ENCODE measurements at regions not wholly inside any gene's neighbourhood (a gene's known extent, or its start where the extent isn't known, plus 50 kb on each side); places are given as distances from the start of the nearest gene placed in this dataset.
"Not testable (repeated sequence)": the region's sequence is repeated elsewhere in the genome, so short reads cannot be mapped to it uniquely, and the experiment has no call there.

DNA sequence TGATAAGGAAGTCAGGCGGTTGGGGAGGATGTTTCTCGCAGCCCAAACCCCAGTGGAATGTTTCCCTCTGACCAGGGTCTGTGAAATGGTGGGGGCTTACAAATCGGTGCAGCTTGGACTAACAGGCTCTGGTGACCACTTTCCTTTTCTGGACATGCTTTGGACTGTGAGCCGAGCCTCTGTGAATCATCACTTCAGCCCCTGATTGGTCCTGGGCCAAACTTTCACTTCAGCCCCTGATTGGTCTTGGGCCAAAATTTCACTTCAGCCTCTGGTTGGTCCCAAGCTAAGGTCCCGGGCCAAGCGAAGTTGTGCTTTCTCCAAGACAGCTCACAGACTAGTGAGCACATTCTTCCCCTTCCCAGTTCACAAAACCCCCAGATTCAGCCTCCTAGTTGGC, 223.7 kb upstream of the ANKRD20A1 start:
- not testable (repeated sequence) for H3K9me3 ChIP-seq (ENCODE audit: control insufficient read depth in 2 of 2, insufficient read depth in 1 of 2, low read depth in 1 of 2, low read length in 1 of 2); H3K27ac ChIP-seq (ENCODE audit: low read depth in 2 of 2, low read length in 1 of 2); H3K4me1 ChIP-seq (ENCODE audit: control insufficient read depth in 2 of 2, insufficient read depth in 2 of 2, low read length in 1 of 2); H3K4me3 ChIP-seq (ENCODE audit: low read depth in 1 of 2, low read length in 2 of 2); H3K27me3 ChIP-seq (ENCODE audit: control insufficient read depth in 1 of 2, insufficient read depth in 2 of 2, low read length in 2 of 2); H3K36me3 ChIP-seq (ENCODE audit: control insufficient read depth in 2 of 2, insufficient read depth in 2 of 2, low read length in 1 of 2)
- 52 to 57% methylated on average over 2 of the region's 6 CpGs for WGBS, 2 donors

DNA sequence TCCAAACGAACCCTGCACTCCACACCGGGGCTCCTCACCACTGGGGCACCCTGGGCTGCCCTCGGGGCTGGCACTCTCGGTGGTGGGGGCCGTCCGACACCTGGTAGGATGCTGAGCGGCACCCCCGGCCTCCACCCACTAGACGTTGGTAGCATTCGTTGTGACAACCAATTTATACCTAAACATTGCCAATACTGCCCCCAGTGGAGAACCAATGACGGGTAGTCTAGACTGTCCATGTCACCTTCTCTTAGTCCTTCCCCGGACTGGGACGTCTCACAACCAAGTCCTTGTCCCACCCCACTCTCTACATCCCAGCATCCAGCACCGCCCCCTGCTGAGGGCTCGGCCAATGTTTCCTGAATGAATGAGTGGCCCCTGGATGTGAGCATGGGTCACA, 246.8 kb upstream of the ANKRD20A1 start:
- 85% methylated on average over 13 of the region's 15 CpGs for WGBS, 2 donors

GRCh38 chr9:67609872-67610271, 248.9 kb upstream of the ANKRD20A1 start:
- not testable (repeated sequence) for H3K27me3 ChIP-seq (ENCODE audit: control insufficient read depth in 1 of 2, insufficient read depth in 2 of 2, low read length in 2 of 2); H3K9me3 ChIP-seq (ENCODE audit: control insufficient read depth in 2 of 2, insufficient read depth in 1 of 2, low read depth in 1 of 2, low read length in 1 of 2); H3K36me3 ChIP-seq (ENCODE audit: control insufficient read depth in 2 of 2, insufficient read depth in 2 of 2, low read length in 1 of 2); H3K4me3 ChIP-seq (ENCODE audit: low read depth in 1 of 2, low read length in 2 of 2); H3K4me1 ChIP-seq (ENCODE audit: control insufficient read depth in 2 of 2, insufficient read depth in 2 of 2, low read length in 1 of 2); H3K27ac ChIP-seq (ENCODE audit: low read depth in 2 of 2, low read length in 1 of 2)
- 77 to 84% methylated on average over 6 to 8 of the region's 8 CpGs for WGBS, 2 donors

More for the DNA sequence above, 246.8 kb upstream of the ANKRD20A1 start:
- H3K4me1 ChIP-seq (ENCODE audit: control insufficient read depth in 2 of 2, insufficient read depth in 2 of 2, low read length in 1 of 2); H3K27me3 ChIP-seq (ENCODE audit: control insufficient read depth in 1 of 2, insufficient read depth in 2 of 2, low read length in 2 of 2); H3K4me3 ChIP-seq (ENCODE audit: low read depth in 1 of 2, low read length in 2 of 2); H3K27ac ChIP-seq (ENCODE audit: low read depth in 2 of 2, low read length in 1 of 2); H3K36me3 ChIP-seq (ENCODE audit: control insufficient read depth in 2 of 2, insufficient read depth in 2 of 2, low read length in 1 of 2); H3K9me3 ChIP-seq (ENCODE audit: control insufficient read depth in 2 of 2, insufficient read depth in 1 of 2, low read depth in 1 of 2, low read length in 1 of 2): not testable (repeated sequence)

DNA sequence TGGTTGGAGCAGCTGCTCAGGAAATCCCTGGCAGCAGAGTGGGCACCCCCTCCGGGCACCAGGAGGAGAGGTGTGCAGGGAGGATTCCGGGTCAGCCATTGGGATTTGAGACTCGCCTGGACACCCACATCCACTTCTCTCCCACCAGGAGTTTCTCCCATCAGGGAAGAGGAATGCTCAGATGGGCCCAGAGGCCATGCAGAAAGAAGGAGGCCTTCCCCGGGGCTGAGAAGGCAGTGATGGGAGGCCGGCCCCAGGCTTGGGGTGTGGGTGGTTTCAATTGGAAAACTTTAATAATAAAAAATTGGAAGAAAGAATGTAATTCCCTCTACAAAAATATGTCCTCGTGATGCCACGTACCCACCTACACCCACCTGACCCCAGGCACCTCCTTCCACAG, 249.3 kb upstream of the ANKRD20A1 start:
- not testable (repeated sequence) for H3K9me3 ChIP-seq (ENCODE audit: control insufficient read depth in 2 of 2, insufficient read depth in 1 of 2, low read depth in 1 of 2, low read length in 1 of 2); H3K27ac ChIP-seq (ENCODE audit: low read depth in 2 of 2, low read length in 1 of 2); H3K27me3 ChIP-seq (ENCODE audit: control insufficient read depth in 1 of 2, insufficient read depth in 2 of 2, low read length in 2 of 2); H3K4me3 ChIP-seq (ENCODE audit: low read depth in 1 of 2, low read length in 2 of 2); H3K4me1 ChIP-seq (ENCODE audit: control insufficient read depth in 2 of 2, insufficient read depth in 2 of 2, low read length in 1 of 2); H3K36me3 ChIP-seq (ENCODE audit: control insufficient read depth in 2 of 2, insufficient read depth in 2 of 2, low read length in 1 of 2)
- WGBS, 2 donors = 88 to 93% methylated on average over 3 to 5 of the region's 7 CpGs

DNA sequence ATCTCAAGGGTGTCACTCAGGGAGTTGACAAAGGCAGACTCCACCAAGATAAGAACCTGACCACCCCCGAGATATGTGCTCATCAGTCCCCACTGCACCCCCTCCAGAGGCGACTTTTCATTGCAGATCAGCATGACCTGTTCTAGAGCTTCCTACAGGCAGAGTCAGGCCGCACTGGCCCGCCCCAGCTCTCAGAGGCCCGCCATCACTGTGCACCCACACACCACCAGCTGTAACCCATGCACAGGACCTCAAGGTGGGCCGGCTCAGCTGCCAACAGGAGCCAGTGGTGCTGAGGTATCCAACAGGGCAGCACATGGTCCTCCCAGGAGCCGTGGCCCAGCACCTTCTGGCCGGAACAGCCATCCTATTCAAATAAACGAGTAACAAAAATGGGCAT, 253.6 kb upstream of the ANKRD20A1 start:
- not testable (repeated sequence) for H3K27me3 ChIP-seq (ENCODE audit: control insufficient read depth in 1 of 2, insufficient read depth in 2 of 2, low read length in 2 of 2); H3K4me1 ChIP-seq (ENCODE audit: control insufficient read depth in 2 of 2, insufficient read depth in 2 of 2, low read length in 1 of 2); H3K36me3 ChIP-seq (ENCODE audit: control insufficient read depth in 2 of 2, insufficient read depth in 2 of 2, low read length in 1 of 2); H3K9me3 ChIP-seq (ENCODE audit: control insufficient read depth in 2 of 2, insufficient read depth in 1 of 2, low read depth in 1 of 2, low read length in 1 of 2); H3K27ac ChIP-seq (ENCODE audit: low read depth in 2 of 2, low read length in 1 of 2); H3K4me3 ChIP-seq (ENCODE audit: low read depth in 1 of 2, low read length in 2 of 2)
- WGBS, 2 donors = 96% methylated on average over 6 of the region's 9 CpGs; no CpG with 5 or more reads in 1 of the 2 donors

- WGBS, 2 donors = 59% methylated on average over 2 of the region's 9 CpGs; no CpG with 5 or more reads in 1 of the 2 donors
These were observed 255.1 kb upstream of the ANKRD20A1 start for GRCh38 chr9:67603609-67604008.

GRCh38 chr9:67592424-67592823, 266.3 kb upstream of the ANKRD20A1 start:
- H3K27ac ChIP-seq (ENCODE audit: low read depth in 2 of 2, low read length in 1 of 2); H3K36me3 ChIP-seq (ENCODE audit: control insufficient read depth in 2 of 2, insufficient read depth in 2 of 2, low read length in 1 of 2); H3K4me3 ChIP-seq (ENCODE audit: low read depth in 1 of 2, low read length in 2 of 2); H3K27me3 ChIP-seq (ENCODE audit: control insufficient read depth in 1 of 2, insufficient read depth in 2 of 2, low read length in 2 of 2); H3K9me3 ChIP-seq (ENCODE audit: control insufficient read depth in 2 of 2, insufficient read depth in 1 of 2, low read depth in 1 of 2, low read length in 1 of 2); H3K4me1 ChIP-seq (ENCODE audit: control insufficient read depth in 2 of 2, insufficient read depth in 2 of 2, low read length in 1 of 2): not testable (repeated sequence)
- no CpG with 5 or more reads among the region's 8 CpGs for WGBS, 2 donors

More at GRCh38 chr9:67603609-67604008, 255.1 kb upstream of the ANKRD20A1 start:
- not testable (repeated sequence) for H3K4me1 ChIP-seq (ENCODE audit: control insufficient read depth in 2 of 2, insufficient read depth in 2 of 2, low read length in 1 of 2); H3K27me3 ChIP-seq (ENCODE audit: control insufficient read depth in 1 of 2, insufficient read depth in 2 of 2, low read length in 2 of 2); H3K36me3 ChIP-seq (ENCODE audit: control insufficient read depth in 2 of 2, insufficient read depth in 2 of 2, low read length in 1 of 2); H3K9me3 ChIP-seq (ENCODE audit: control insufficient read depth in 2 of 2, insufficient read depth in 1 of 2, low read depth in 1 of 2, low read length in 1 of 2); H3K27ac ChIP-seq (ENCODE audit: low read depth in 2 of 2, low read length in 1 of 2); H3K4me3 ChIP-seq (ENCODE audit: low read depth in 1 of 2, low read length in 2 of 2)

DNA sequence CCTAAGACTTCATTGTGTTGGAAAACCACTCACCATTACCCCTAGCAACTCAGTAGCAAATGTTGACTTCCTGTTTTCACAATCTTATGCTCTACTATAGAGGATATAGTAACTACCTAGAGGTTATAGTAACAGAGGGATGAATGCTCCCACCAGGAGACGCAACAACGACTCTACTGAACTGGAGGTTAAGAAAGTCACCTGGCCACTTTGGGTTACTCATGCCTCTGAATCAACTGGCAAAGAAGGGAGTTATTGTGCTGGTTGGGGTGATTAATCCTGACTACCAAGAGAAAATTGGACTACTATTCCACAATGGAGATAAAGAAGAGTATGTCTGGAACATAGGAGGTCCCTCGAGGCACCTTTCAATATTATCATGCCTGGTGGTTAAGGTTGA, 302.9 kb upstream of the ANKRD20A1 start:
- H3K4me1 ChIP-seq (ENCODE audit: control insufficient read depth in 2 of 2, insufficient read depth in 2 of 2, low read length in 1 of 2); H3K27me3 ChIP-seq (ENCODE audit: control insufficient read depth in 1 of 2, insufficient read depth in 2 of 2, low read length in 2 of 2); H3K4me3 ChIP-seq (ENCODE audit: low read depth in 1 of 2, low read length in 2 of 2); H3K27ac ChIP-seq (ENCODE audit: low read depth in 2 of 2, low read length in 1 of 2); H3K36me3 ChIP-seq (ENCODE audit: control insufficient read depth in 2 of 2, insufficient read depth in 2 of 2, low read length in 1 of 2); H3K9me3 ChIP-seq (ENCODE audit: control insufficient read depth in 2 of 2, insufficient read depth in 1 of 2, low read depth in 1 of 2, low read length in 1 of 2): not testable (repeated sequence)
- no CpG with 5 or more reads among the region's 3 CpGs for WGBS, 2 donors

DNA sequence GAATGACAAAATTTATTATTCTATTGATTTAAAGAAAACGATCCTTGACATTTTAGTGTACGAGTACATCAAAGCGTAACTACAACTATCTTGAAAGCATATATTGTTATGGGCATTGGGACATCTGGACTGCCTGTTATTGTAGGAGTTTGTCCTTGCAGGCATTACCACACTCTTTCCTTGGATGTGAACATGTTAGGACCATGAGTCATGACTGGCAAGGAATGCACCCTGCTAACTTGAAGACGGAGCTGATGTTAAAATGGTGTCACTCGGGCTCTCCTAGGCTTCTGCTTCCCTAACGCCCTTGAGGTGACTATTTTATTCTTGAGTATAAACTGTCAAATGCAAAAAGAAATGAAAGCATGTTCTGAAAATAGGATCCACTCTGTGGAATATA, 308.7 kb upstream of the ANKRD20A1 start:
- not testable (repeated sequence) for H3K9me3 ChIP-seq (ENCODE audit: control insufficient read depth in 2 of 2, insufficient read depth in 1 of 2, low read depth in 1 of 2, low read length in 1 of 2); H3K4me1 ChIP-seq (ENCODE audit: control insufficient read depth in 2 of 2, insufficient read depth in 2 of 2, low read length in 1 of 2); H3K4me3 ChIP-seq (ENCODE audit: low read depth in 1 of 2, low read length in 2 of 2); H3K27me3 ChIP-seq (ENCODE audit: control insufficient read depth in 1 of 2, insufficient read depth in 2 of 2, low read length in 2 of 2); H3K36me3 ChIP-seq (ENCODE audit: control insufficient read depth in 2 of 2, insufficient read depth in 2 of 2, low read length in 1 of 2); H3K27ac ChIP-seq (ENCODE audit: low read depth in 2 of 2, low read length in 1 of 2)
- 33% methylated on average over 1 of the region's 6 CpGs; no CpG with 5 or more reads in 1 of the 2 donors for WGBS, 2 donors

GRCh38 chr9:67529834-67530233, 328.9 kb upstream of the ANKRD20A1 start:
- not testable (repeated sequence) for H3K36me3 ChIP-seq (ENCODE audit: control insufficient read depth in 2 of 2, insufficient read depth in 2 of 2, low read length in 1 of 2); H3K4me1 ChIP-seq (ENCODE audit: control insufficient read depth in 2 of 2, insufficient read depth in 2 of 2, low read length in 1 of 2); H3K27ac ChIP-seq (ENCODE audit: low read depth in 2 of 2, low read length in 1 of 2); H3K4me3 ChIP-seq (ENCODE audit: low read depth in 1 of 2, low read length in 2 of 2); H3K9me3 ChIP-seq (ENCODE audit: control insufficient read depth in 2 of 2, insufficient read depth in 1 of 2, low read depth in 1 of 2, low read length in 1 of 2); H3K27me3 ChIP-seq (ENCODE audit: control insufficient read depth in 1 of 2, insufficient read depth in 2 of 2, low read length in 2 of 2)
- WGBS, 2 donors = 92% methylated on average over 1 of the region's 4 CpGs; no CpG with 5 or more reads in 1 of the 2 donors

Data from esophagus (tissue), 2 donors.